Esophagus mucosa (tissue), 1 donor: ENCODE measurements at regions not wholly inside any gene's neighbourhood (a gene's known extent, or its start where the extent isn't known, plus 50 kb on each side); places are given as distances from the start of the nearest gene placed in this dataset.

Experiments
- ATAC-seq: fragments of 200-7000 bp; cut with Tn5 transposase; one replicate; pipeline ENCODE4 v1.9.1; 2020
- donor health status: DM: yes; HTN: yes; CAD: no.

- no peak for ATAC-seq
These were observed 828.4 kb downstream of the VGLL3 start for GRCh38 chr3:86162521-86162920.

GRCh38 chr3:86161493-86161892 lies 829.5 kb downstream of the VGLL3 start:
- no peak for ATAC-seq

- no peak for ATAC-seq
These were observed 838.3 kb downstream of the VGLL3 start for GRCh38 chr3:86152620-86153019.

GRCh38 chr3:86149054-86149453 lies 841.9 kb downstream of the VGLL3 start:
- ATAC-seq = no peak

GRCh38 chr3:86147119-86147518 lies 843.8 kb downstream of the VGLL3 start:
- ATAC-seq = no peak

GRCh38 chr3:86126552-86126951 lies 864.4 kb downstream of the VGLL3 start:
- ATAC-seq = no peak
